ENCODE measurements at regions not wholly inside any gene's neighbourhood (a gene's known extent, or its start where the extent isn't known, plus 50 kb on each side); places are given as distances from the start of the nearest gene placed in this dataset.

DNA sequence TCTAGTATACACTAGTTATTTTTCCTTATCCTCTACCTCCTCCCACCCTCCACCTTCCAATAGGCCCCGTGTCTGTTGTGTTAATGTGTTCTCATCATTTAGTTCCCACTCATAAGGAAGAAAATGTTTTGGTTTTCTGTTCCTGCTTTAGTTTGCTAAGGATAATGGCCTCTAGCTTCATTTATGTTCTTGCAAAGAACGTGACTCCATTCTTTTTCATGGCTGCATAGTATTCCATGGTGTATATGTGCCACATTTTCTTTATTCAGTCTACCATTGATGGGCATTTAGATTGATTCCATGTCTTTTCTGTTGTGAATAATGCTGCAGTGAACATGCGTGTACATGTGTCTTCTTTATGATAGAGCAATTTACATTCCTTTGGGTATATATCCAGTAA is 146.5 kb upstream of the GAS1 start:
- no peak for DNase-seq (ENCODE audit: low spot score)
- no peak overlapping the region for H3K27ac ChIP-seq

DNA sequence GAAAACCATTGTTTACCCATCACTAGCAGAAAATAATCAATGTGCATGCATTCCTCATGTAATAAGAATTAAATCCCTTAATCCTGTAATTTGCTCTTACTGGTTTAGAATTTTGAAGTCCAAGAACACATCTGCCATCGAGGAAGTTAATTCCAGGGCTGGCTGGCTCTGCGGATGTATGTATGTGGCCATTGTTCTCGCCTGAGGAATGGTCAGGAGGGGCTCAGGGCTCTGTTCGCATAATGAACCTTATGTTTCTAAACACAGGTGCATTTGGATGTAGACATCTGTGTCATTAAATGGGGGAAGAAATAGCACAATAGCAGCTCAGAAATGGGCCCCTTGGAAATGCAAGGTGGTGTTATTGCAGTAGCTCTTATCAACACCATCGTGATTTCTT is 148.6 kb upstream of the GAS1 start:
- H3K27ac ChIP-seq = no peak overlapping the region
- H3K4me1 ChIP-seq (ENCODE audit: control insufficient read depth in 1 of 2, low read depth in 2 of 2) = no peaks in the 10 kb centered on the region
- no peaks in the 10 kb centered on the region for H3K27me3 ChIP-seq (replicated peaks; ENCODE audit: insufficient read depth)
- H3K36me3 ChIP-seq = no peaks in the 10 kb centered on the region
- TF ChIP-seq, protein P1, sequence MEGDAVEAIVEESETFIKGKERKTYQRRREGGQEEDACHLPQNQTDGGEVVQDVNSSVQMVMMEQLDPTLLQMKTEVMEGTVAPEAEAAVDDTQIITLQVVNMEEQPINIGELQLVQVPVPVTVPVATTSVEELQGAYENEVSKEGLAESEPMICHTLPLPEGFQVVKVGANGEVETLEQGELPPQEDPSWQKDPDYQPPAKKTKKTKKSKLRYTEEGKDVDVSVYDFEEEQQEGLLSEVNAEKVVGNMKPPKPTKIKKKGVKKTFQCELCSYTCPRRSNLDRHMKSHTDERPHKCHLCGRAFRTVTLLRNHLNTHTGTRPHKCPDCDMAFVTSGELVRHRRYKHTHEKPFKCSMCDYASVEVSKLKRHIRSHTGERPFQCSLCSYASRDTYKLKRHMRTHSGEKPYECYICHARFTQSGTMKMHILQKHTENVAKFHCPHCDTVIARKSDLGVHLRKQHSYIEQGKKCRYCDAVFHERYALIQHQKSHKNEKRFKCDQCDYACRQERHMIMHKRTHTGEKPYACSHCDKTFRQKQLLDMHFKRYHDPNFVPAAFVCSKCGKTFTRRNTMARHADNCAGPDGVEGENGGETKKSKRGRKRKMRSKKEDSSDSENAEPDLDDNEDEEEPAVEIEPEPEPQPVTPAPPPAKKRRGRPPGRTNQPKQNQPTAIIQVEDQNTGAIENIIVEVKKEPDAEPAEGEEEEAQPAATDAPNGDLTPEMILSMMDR (IDR thresholded peaks at IDR 0.05) = no peak
- no peak overlapping the region for H3K4me3 ChIP-seq
- DNase-seq (ENCODE audit: low spot score) (no peak), ATAC-seq (ENCODE audit: insufficient number of reproducible peaks, low FRiP score, low read depth) (no peak)
- no peaks in the 10 kb centered on the region for H3K9me3 ChIP-seq

More for the DNA sequence above, 146.5 kb upstream of the GAS1 start:
- Histone ChIP-seq H3K4me3 (no peak overlapping the region), H3K4me1 (ENCODE audit: control insufficient read depth in 1 of 2, low read depth in 2 of 2) (peaks cover 0 to 2% of the 10 kb centered on the region in 2 donors), H3K27me3 (replicated peaks; ENCODE audit: insufficient read depth) (no peaks in the 10 kb centered on the region), H3K36me3 (no peaks in the 10 kb centered on the region), H3K9me3 (no peaks in the 10 kb centered on the region)
- ATAC-seq (ENCODE audit: insufficient number of reproducible peaks, low FRiP score, low read depth) = no peak
- TF ChIP-seq, protein P1 (IDR thresholded peaks at IDR 0.05) = no peak

DNA sequence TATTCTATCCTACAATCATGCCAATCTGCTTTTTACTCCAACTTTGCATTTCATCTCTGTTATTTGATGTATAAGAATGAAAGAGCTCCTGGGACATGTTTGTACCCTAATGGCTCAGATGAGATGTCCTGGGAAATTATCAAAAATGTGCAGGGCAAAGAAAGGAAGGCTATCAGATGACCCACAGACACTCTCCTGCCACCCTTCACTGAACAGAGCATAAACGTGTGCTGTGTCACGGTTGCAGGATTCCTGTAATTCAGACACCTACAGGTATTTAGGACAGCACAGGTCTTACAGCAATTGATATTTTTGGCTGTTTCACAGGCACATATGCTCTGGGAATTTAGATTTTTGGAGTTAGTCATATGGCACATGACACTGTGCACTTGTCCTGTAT is 149.2 kb upstream of the GAS1 start:
- Histone ChIP-seq H3K9me3 (no peaks in the 10 kb centered on the region), H3K4me1 (ENCODE audit: control insufficient read depth in 1 of 2, low read depth in 2 of 2) (no peaks in the 10 kb centered on the region), H3K27ac (no peak overlapping the region), H3K27me3 (replicated peaks; ENCODE audit: insufficient read depth) (no peaks in the 10 kb centered on the region), H3K4me3 (no peak overlapping the region), H3K36me3 (no peaks in the 10 kb centered on the region)
- DNase-seq (ENCODE audit: low spot score) (no peak), ATAC-seq (ENCODE audit: insufficient number of reproducible peaks, low FRiP score, low read depth) (no peak)
- TF ChIP-seq, protein P1 (IDR thresholded peaks at IDR 0.05) = no peak

DNA sequence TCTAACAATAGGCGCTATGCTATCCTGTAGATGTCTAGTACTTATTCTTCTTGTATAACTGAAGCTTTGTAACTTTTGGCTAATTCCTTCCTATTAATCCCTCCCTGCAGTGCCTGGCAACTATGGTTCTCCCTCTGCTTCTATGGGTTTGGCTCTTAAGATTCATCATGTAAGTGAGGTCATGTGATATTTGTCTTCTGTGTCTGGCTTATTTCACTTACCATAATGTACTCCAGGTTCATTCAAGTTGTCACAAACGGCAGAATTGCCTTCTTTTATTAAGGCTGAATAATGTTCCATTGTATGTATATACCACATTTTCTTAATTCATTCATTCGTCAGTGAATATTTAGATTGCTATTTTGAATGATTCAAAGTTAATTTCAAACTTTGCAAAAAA is 149.9 kb upstream of the GAS1 start:
- Histone ChIP-seq H3K4me3 (no peak overlapping the region), H3K9me3 (no peaks in the 10 kb centered on the region), H3K27me3 (replicated peaks; ENCODE audit: insufficient read depth) (no peaks in the 10 kb centered on the region), H3K4me1 (ENCODE audit: control insufficient read depth in 1 of 2, low read depth in 2 of 2) (no peaks in the 10 kb centered on the region), H3K27ac (no peak overlapping the region), H3K36me3 (no peaks in the 10 kb centered on the region)
- TF ChIP-seq, protein P1 (IDR thresholded peaks at IDR 0.05) = no peak
- DNase-seq (ENCODE audit: low spot score) (no peak), ATAC-seq (ENCODE audit: insufficient number of reproducible peaks, low FRiP score, low read depth) (no peak)

DNA sequence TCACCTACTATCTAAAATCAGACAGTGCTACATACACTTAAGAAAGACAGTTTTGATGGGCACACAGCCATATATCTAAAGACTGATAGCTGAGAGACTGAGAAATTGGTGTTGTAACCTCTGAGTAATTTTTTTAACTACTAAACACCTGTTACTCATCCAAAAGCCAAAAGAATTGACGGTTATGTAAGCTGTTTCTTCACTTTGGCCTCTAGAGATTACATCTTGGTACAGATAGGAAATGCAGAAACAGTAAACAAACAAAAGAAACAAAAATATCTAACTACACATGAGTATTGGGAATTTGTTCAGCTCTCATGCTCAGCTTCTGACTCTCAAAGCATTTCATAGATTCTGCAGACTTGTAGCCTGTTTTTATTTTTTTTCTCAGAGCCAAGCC is 152.1 kb upstream of the GAS1 start:
- Histone ChIP-seq H3K36me3 (no peaks in the 10 kb centered on the region), H3K4me3 (no peak overlapping the region), H3K27me3 (replicated peaks; ENCODE audit: insufficient read depth) (no peaks in the 10 kb centered on the region), H3K4me1 (ENCODE audit: control insufficient read depth in 1 of 2, low read depth in 2 of 2) (no peaks in the 10 kb centered on the region), H3K27ac (no peak overlapping the region), H3K9me3 (no peaks in the 10 kb centered on the region)
- ATAC-seq (ENCODE audit: insufficient number of reproducible peaks, low FRiP score, low read depth) = no peak
- TF ChIP-seq, protein P1 (IDR thresholded peaks at IDR 0.05) = no peak
- DNase-seq (ENCODE audit: low spot score) = no peak
